Body of pancreas (tissue), 4 donors: ENCODE measurements at regions not wholly inside any gene's neighbourhood (a gene's known extent, or its start where the extent isn't known, plus 50 kb on each side); places are given as distances from the start of the nearest gene placed in this dataset.

Experiments
- ATAC-seq: fragments of 150-250 bp; one replicate; pipeline ENCODE4 v1.9.1; 2016
- DNase-seq, 4 donors: peaks; one replicate each; pipeline ENCODE4 v3.0.0-alpha.2; 2019
- H3K27ac ChIP-seq, 4 donors: fragments of 200-600 bp; sonication (generic); 1 replicate in 3 of 4; 2 replicates in 1 of 4; pipeline versions ENCODE4 v1.5.1 to v1.6.1; 2016 to 2019; ENCODE audit warnings: mild to moderate bottlenecking in 1 of 4, mixed read lengths in 1 of 4, moderate library complexity in 1 of 4
- H3K27me3 ChIP-seq, 2 donors: fragments of 200-600 bp; sonication (generic); one replicate each; pipeline ENCODE4 v1.6.0; 2016; ENCODE audit warnings: mild to moderate bottlenecking in 1 of 2
- H3K36me3 ChIP-seq, 2 donors: fragments of 200-600 bp; sonication (generic); replicated peaks in 1 of 2; 2 replicates each; pipeline ENCODE4 v1.5.1; 2016; ENCODE audit warnings: low read depth in 2 of 2; ENCODE audit not compliant: insufficient read depth in 1 of 2
- H3K4me1 ChIP-seq: fragments of 200-600 bp; sonication (generic); one replicate; pipeline ENCODE4 v1.6.0; 2016
- H3K4me3 ChIP-seq, 2 donors: fragments of 200-600 bp; sonication (generic); 1 replicate in 1 of 2; 2 replicates in 1 of 2; pipeline ENCODE4 v1.5.1; 2016 to 2019
- H3K9me3 ChIP-seq, 3 donors: fragments of 200-600 bp; sonication (generic); 1 replicate in 2 of 3; 2 replicates in 1 of 3; pipeline ENCODE4 v1.5.1; 2016
- POLR2A ChIP-seq, 3 donors: fragments of 450-650 bp; IDR thresholded peaks; one replicate each; pipeline ENCODE4 v1.6.1; 2016; ENCODE audit warnings: antibody characterized with exemption in 3 of 3, mild to moderate bottlenecking in 2 of 3
- WGBS, 2 donors: methylation state at CpG; one replicate each; pipeline ENCODE4 v1.1.5; 2017; 5-methylcytosine and 5-hydroxymethylcytosine counted together
- intact Hi-C: fragments of 100-400 bp; cut with DNase I; formaldehyde crosslinking; loops from one replicate; pipeline ENCODE4 v1.15.1; 2023
- TF ChIP-seq, protein P1 (sequence below), 7 experiments: fragments of 450-650 bp in 4 of 7; fragments of 200-600 bp in 3 of 7; sonication (generic) in 3 of 7; IDR thresholded peaks; one replicate each; pipeline ENCODE4 v1.5.1; 2016 to 2019; ENCODE audit warnings: antibody characterized with exemption in 7 of 7

DNA sequence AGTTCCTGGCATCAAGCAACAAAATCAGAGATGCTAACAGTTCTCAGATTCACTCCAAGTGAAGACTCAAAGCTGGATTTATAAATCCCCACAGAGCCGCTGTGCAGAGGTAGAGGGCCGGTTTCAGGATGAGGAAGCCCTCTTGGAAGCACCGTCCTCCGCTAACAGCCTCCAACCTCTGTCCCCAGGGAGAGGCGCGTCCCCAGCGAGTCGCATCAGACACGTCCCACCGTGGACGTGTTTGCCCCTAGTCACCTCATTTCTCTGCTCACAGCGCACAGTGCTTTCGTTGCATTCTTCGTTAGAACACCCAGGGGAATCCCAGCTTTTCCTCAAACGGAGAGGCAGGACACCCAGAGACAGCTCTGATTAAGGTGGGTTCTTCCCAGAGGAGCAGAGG lies 642.9 kb downstream of the BRD1 start:
- ATAC-seq (no peak), DNase-seq (no peak)
- H3K9me3 ChIP-seq = no peaks in the 10 kb centered on the region
- H3K27me3 ChIP-seq = no peaks in the 10 kb centered on the region
- H3K36me3 ChIP-seq = no peaks in the 10 kb centered on the region
- H3K4me1 ChIP-seq = no peaks in the 10 kb centered on the region
- WGBS, 2 donors = 72 to 80% methylated on average over 15 of the region's 15 CpGs
- intact Hi-C loops = no loop called here
- TF ChIP-seq, protein P1, sequence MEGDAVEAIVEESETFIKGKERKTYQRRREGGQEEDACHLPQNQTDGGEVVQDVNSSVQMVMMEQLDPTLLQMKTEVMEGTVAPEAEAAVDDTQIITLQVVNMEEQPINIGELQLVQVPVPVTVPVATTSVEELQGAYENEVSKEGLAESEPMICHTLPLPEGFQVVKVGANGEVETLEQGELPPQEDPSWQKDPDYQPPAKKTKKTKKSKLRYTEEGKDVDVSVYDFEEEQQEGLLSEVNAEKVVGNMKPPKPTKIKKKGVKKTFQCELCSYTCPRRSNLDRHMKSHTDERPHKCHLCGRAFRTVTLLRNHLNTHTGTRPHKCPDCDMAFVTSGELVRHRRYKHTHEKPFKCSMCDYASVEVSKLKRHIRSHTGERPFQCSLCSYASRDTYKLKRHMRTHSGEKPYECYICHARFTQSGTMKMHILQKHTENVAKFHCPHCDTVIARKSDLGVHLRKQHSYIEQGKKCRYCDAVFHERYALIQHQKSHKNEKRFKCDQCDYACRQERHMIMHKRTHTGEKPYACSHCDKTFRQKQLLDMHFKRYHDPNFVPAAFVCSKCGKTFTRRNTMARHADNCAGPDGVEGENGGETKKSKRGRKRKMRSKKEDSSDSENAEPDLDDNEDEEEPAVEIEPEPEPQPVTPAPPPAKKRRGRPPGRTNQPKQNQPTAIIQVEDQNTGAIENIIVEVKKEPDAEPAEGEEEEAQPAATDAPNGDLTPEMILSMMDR (IDR thresholded peaks at IDR 0.05) = no peak
- TF ChIP-seq POLR2A (IDR thresholded peaks at IDR 0.05) = no peak
- no peak overlapping the region for H3K4me3 ChIP-seq
- H3K27ac ChIP-seq = no peak overlapping the region

- ATAC-seq = no peak
- Histone ChIP-seq H3K4me3 (no peak overlapping the region), H3K4me1 (no peaks in the 10 kb centered on the region), H3K27ac (no peak overlapping the region), H3K9me3 (no peaks in the 10 kb centered on the region), H3K36me3 (no peaks in the 10 kb centered on the region), H3K27me3 (no peaks in the 10 kb centered on the region)
- WGBS, 2 donors = 63 to 68% methylated on average over 17 to 26 of the region's 26 CpGs
- no peak for DNase-seq
- intact Hi-C loops = no loop called here
- TF ChIP-seq POLR2A (IDR thresholded peaks at IDR 0.05) = no peak
- TF ChIP-seq, protein P1 (IDR thresholded peaks at IDR 0.05) = no peak
These were observed 643.9 kb downstream of the BRD1 start for GRCh38 chr22:49183826-49184216.

- TF ChIP-seq, protein P1 (IDR thresholded peaks at IDR 0.05) = no peak
- no peak for TF ChIP-seq POLR2A (IDR thresholded peaks at IDR 0.05)
- no peaks in the 10 kb centered on the region for H3K4me1 ChIP-seq
- WGBS, 2 donors = 50 to 67% methylated on average over 13 to 22 of the region's 22 CpGs
- intact Hi-C loops = no loop called here
- H3K36me3 ChIP-seq = no peaks in the 10 kb centered on the region
- ATAC-seq (no peak), DNase-seq (no peak)
- H3K9me3 ChIP-seq = no peaks in the 10 kb centered on the region
- no peak overlapping the region for H3K27ac ChIP-seq
- no peaks in the 10 kb centered on the region for H3K27me3 ChIP-seq
- H3K4me3 ChIP-seq = no peak overlapping the region
These were observed 644.4 kb downstream of the BRD1 start for GRCh38 chr22:49183208-49183825.

GRCh38 chr22:49182416-49182815 lies 645.3 kb downstream of the BRD1 start:
- Histone ChIP-seq H3K4me3 (no peak overlapping the region), H3K36me3 (no peaks in the 10 kb centered on the region), H3K9me3 (no peaks in the 10 kb centered on the region), H3K27me3 (no peaks in the 10 kb centered on the region), H3K27ac (no peak overlapping the region), H3K4me1 (no peaks in the 10 kb centered on the region)
- intact Hi-C loops = no loop called here
- 77 to 86% methylated on average over 13 to 20 of the region's 20 CpGs for WGBS, 2 donors
- no peak for ATAC-seq
- no peak for DNase-seq
- no peak for TF ChIP-seq POLR2A (IDR thresholded peaks at IDR 0.05)
- TF ChIP-seq, protein P1 (IDR thresholded peaks at IDR 0.05) = no peak

DNA sequence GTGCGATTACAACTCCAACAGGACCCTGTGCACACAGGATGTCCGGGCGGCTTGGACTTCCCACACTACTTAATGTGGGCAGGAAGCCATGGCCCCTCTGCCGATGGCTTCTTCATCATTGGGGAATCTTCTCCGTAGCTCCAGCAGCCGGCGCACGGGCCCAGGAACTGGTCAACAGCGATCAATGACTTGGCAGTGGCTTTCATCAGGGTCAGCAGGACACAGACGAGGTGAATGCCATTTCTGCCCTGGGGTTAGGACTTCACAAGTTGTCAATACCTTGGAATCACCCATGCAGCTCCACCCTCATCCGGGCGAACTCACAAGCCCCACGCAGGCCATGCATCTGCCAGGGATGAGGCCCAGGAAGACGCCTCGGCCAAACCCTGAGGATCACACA lies 645.7 kb downstream of the BRD1 start:
- ATAC-seq = no peak
- H3K4me1 ChIP-seq = no peaks in the 10 kb centered on the region

More for the DNA sequence above, 645.7 kb downstream of the BRD1 start:
- H3K27me3 ChIP-seq = no peaks in the 10 kb centered on the region
- H3K4me3 ChIP-seq = no peak overlapping the region
- H3K36me3 ChIP-seq = no peaks in the 10 kb centered on the region
- 79 to 83% methylated on average over 3 to 15 of the region's 15 CpGs for WGBS, 2 donors
- no peak for DNase-seq
- no peak overlapping the region for H3K27ac ChIP-seq
- intact Hi-C loops = no loop called here
- TF ChIP-seq POLR2A (IDR thresholded peaks at IDR 0.05) = no peak
- TF ChIP-seq, protein P1 (IDR thresholded peaks at IDR 0.05) = no peak
- H3K9me3 ChIP-seq = no peaks in the 10 kb centered on the region
